ENCODE measurements at regions not wholly inside any gene's neighbourhood (a gene's known extent, or its start where the extent isn't known, plus 50 kb on each side); places are given as distances from the start of the nearest gene placed in this dataset.

DNA sequence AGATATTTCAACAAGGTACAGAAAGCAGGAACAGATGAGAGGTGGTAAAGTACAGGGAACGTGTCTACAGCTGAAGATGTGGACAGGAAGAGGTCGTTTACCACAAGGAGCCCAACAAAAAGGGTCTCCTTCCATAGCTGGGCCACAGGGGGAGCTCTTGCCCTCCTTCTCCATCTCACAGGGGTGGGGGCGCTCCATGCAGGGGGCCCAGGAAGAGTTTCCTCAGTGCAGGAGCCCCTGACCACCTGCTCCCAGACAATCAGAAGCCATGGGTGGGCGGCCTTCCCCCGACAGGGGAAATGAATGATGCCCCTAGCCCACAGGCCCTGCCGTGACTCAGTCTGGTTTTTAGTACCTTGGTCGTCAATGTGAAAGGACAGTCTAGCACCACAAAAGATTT, 163.6 kb upstream of the ZNF516 start:
- intact Hi-C loops (cut with DNase I, micrococcal nuclease) = no loop called here
- Mint-ChIP-seq H3K27me3 (peaks cover 37% of the 10 kb centered on the region), H3K4me1 (peaks cover 16% of the 10 kb centered on the region), H3K4me3 (no peak overlapping the region), H3K36me3 (ENCODE audit: low read depth) (no peaks in the 10 kb centered on the region), H3K9me3 (ENCODE audit: low read depth) (no peaks in the 10 kb centered on the region), H3K27ac (no peak overlapping the region)
- DNase-seq (peak; percentile 49), ATAC-seq (peak; percentile 64)
- ChIA-PET POLR2A (no interaction called here), CTCF (interaction anchor here (0.6 to 1.5 kb wide), 4 partner anchors 15 to 962 kb away, joined by 3 to 9 read pairs (median 4); no protein-coding TSS in a partner anchor)

DNA sequence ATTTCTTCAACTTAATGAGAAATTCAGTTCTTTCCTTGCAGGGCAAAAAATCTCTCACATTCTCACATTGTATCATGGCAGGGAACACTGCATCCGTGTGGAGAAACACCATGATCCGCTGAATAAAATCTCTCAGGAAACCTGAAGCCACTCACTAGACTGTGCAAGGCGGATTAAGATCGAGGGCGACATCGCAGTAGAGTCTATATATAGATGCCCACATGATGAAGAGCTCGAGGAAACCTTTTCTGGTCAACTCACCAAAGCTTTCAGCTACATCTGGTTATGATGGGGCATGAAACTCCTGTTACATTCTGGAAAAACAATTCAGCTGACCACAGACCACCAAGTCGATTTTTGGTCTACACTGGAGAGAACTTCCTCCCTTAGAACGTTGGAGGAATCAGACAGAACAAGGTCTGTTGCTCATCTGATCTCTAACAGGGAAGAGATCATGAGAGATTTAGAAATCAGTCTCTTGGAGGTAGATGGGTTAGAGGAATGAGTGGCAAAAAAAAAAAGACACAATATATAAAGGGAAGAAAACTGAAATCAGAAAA, 162.9 kb upstream of the ZNF516 start:
- Mint-ChIP-seq H3K27me3 (peaks cover 39% of the 10 kb centered on the region), H3K27ac (no peak overlapping the region), H3K36me3 (ENCODE audit: low read depth) (no peaks in the 10 kb centered on the region), H3K4me1 (peaks cover 16% of the 10 kb centered on the region), H3K9me3 (ENCODE audit: low read depth) (no peaks in the 10 kb centered on the region), H3K4me3 (no peak overlapping the region)
- intact Hi-C loops (cut with DNase I, micrococcal nuclease) = no loop called here
- ATAC-seq (peak; percentile 23), DNase-seq (no peak)
- POLR2A ChIA-PET = interaction anchor here (0.6 kb wide), 1 partner anchor 8 kb away, joined by 4 read pairs; no protein-coding TSS in a partner anchor
- CTCF ChIA-PET = interaction anchor here (0.6 to 1.5 kb wide), 5 partner anchors 16 to 961 kb away, joined by 3 to 9 read pairs (median 4); no protein-coding TSS in a partner anchor

DNA sequence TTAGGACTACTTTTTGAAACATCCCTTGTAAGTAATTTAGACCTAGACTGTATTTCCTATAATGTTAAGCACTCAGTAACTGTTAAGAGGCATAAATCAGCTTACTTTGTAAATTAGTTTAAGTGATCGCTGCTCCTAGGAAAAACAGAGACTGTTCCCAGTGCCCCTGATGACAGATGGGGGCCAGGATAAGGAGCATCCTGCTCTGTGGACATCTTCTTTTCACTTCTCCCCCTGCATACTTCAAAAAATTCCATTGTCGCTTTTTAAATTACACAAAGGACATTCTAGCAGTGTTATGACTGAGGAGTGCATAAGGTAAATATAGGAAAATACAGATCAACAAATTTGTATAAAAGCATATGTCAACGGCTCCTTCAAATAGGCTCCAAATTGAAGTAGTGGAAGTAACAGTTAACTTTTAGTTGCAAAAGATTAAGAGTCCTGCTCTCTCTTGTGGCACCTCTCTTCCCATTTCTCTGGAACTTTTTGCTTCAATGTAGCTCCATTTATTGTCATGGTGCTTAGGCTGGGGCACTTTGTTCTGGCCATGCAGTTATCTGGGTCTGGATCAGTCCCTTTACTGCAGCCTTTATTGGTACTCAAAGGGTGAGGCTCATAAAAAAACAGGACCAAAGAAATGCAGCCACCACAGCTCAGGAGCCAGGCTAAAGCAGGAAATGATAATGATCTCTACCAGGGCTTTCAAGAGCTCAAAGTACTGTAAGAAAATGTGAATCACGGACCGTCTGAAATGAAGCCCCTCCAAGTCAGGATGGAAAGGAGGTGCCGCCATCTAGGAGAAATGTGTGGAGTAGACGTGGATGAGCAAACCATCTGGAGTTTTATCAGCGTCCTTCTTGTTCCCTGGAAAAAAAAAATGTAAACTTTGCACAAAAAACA, 162.1 kb upstream of the ZNF516 start:
- POLR2A ChIA-PET = interaction anchor here (0.6 kb wide), 1 partner anchor 8 kb away, joined by 4 read pairs; no protein-coding TSS in a partner anchor
- H3K4me1 Mint-ChIP-seq = peaks cover 16% of the 10 kb centered on the region
- no peak overlapping the region for H3K4me3 Mint-ChIP-seq
- H3K36me3 Mint-ChIP-seq (ENCODE audit: low read depth) = no peaks in the 10 kb centered on the region
- DNase-seq (no peak), ATAC-seq (no peak)
- CTCF ChIA-PET = interaction anchor here (0.8 to 1.5 kb wide), 4 partner anchors 53 to 259 kb away, joined by 3 to 9 read pairs (median 5); no protein-coding TSS in a partner anchor
- no peaks in the 10 kb centered on the region for H3K9me3 Mint-ChIP-seq (ENCODE audit: low read depth)
- no peak overlapping the region for H3K27ac Mint-ChIP-seq
- intact Hi-C loops (cut with DNase I, micrococcal nuclease) = no loop called here
- H3K27me3 Mint-ChIP-seq = peaks cover 44% of the 10 kb centered on the region

- ChIA-PET POLR2A (no interaction called here), CTCF (no interaction called here)
- H3K4me1 Mint-ChIP-seq = peaks cover 16% of the 10 kb centered on the region
- H3K9me3 Mint-ChIP-seq (ENCODE audit: low read depth) = no peaks in the 10 kb centered on the region
- no peaks in the 10 kb centered on the region for H3K36me3 Mint-ChIP-seq (ENCODE audit: low read depth)
- peaks cover 50% of the 10 kb centered on the region for H3K27me3 Mint-ChIP-seq
- H3K4me3 Mint-ChIP-seq = no peak overlapping the region
- no peak overlapping the region for H3K27ac Mint-ChIP-seq
- ATAC-seq (no peak), DNase-seq (no peak)
- intact Hi-C loops (cut with DNase I, micrococcal nuclease) = no loop called here
These were observed 159.5 kb upstream of the ZNF516 start for GRCh38 chr18:76654577-76654976.

DNA sequence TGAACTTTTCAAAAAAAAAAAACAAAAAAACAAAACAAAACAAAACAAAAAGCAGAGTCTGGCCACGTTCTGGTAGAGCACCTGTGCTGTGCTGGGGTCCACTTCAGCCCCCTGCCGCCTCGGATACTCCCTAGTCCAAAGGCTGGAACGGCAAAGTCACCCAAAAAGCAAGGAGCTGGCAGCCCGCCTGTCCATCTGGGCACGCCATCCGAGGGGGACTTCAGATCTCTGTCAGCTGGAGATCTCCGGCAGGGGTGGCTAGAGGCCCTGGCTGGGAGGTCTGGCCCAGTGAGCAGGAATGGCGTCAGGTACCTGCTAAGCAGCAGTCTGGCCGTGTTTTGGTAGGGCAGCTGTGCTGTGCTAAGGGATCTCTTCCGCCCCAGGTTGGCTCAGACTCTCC, 152.3 kb upstream of the ZNF516 start:
- DNase-seq (no peak), ATAC-seq (no peak)
- Mint-ChIP-seq H3K9me3 (ENCODE audit: low read depth) (no peaks in the 10 kb centered on the region), H3K36me3 (ENCODE audit: low read depth) (no peaks in the 10 kb centered on the region), H3K4me3 (no peak overlapping the region), H3K27ac (no peak overlapping the region), H3K4me1 (peaks cover 4% of the 10 kb centered on the region), H3K27me3 (peaks cover 15% of the 10 kb centered on the region)
- intact Hi-C loops (cut with DNase I, micrococcal nuclease) = no loop called here
- POLR2A ChIA-PET = no interaction called here
- CTCF ChIA-PET = interaction anchor here (0.7 kb wide), 1 partner anchor 149 kb away, joined by 3 read pairs; no protein-coding TSS in a partner anchor

- ATAC-seq (no peak), DNase-seq (no peak)
- Mint-ChIP-seq H3K27me3 (peaks cover 6% of the 10 kb centered on the region), H3K36me3 (ENCODE audit: low read depth) (no peaks in the 10 kb centered on the region), H3K4me1 (peaks cover 4% of the 10 kb centered on the region), H3K9me3 (ENCODE audit: low read depth) (no peaks in the 10 kb centered on the region), H3K4me3 (no peak overlapping the region), H3K27ac (no peak overlapping the region)
- ChIA-PET CTCF (no interaction called here), POLR2A (no interaction called here)
- intact Hi-C loops (cut with DNase I, micrococcal nuclease) = no loop called here
These were observed 149.5 kb upstream of the ZNF516 start for GRCh38 chr18:76644580-76644979.

GRCh38 chr18:76643996-76644395, 149.0 kb upstream of the ZNF516 start:
- DNase-seq (peak; percentile 18), ATAC-seq (peak; percentile 86)
- CTCF ChIA-PET = no interaction called here
- peaks cover 6% of the 10 kb centered on the region for H3K27me3 Mint-ChIP-seq
- no peaks in the 10 kb centered on the region for H3K9me3 Mint-ChIP-seq (ENCODE audit: low read depth)
- intact Hi-C loops (cut with DNase I, micrococcal nuclease) = no loop called here
- H3K27ac Mint-ChIP-seq = no peak overlapping the region
- no peaks in the 10 kb centered on the region for H3K36me3 Mint-ChIP-seq (ENCODE audit: low read depth)
- no peak overlapping the region for H3K4me3 Mint-ChIP-seq
- POLR2A ChIA-PET = interaction anchor here (0.6 kb wide), 1 partner anchor 98 kb away, joined by 4 read pairs; no protein-coding TSS in a partner anchor
- peaks cover 4% of the 10 kb centered on the region for H3K4me1 Mint-ChIP-seq

- DNase-seq (no peak), ATAC-seq (no peak)
- peaks cover 5% of the 10 kb centered on the region for H3K27me3 Mint-ChIP-seq
- intact Hi-C loops (cut with DNase I, micrococcal nuclease) = no loop called here
- ChIA-PET POLR2A (interaction anchor here (0.6 kb wide), 1 partner anchor 98 kb away, joined by 4 read pairs; no protein-coding TSS in a partner anchor), CTCF (no interaction called here)
- no peaks in the 10 kb centered on the region for H3K36me3 Mint-ChIP-seq (ENCODE audit: low read depth)
- H3K9me3 Mint-ChIP-seq (ENCODE audit: low read depth) = no peaks in the 10 kb centered on the region
- H3K4me3 Mint-ChIP-seq = no peak overlapping the region
- H3K27ac Mint-ChIP-seq = no peak overlapping the region
- H3K4me1 Mint-ChIP-seq = peaks cover 4% of the 10 kb centered on the region
These were observed 148.2 kb upstream of the ZNF516 start for GRCh38 chr18:76643199-76643598.

GRCh38 chr18:76640438-76640837, 145.4 kb upstream of the ZNF516 start:
- ChIA-PET CTCF (no interaction called here), POLR2A (no interaction called here)
- Mint-ChIP-seq H3K27me3 (peaks cover 4% of the 10 kb centered on the region), H3K9me3 (ENCODE audit: low read depth) (no peaks in the 10 kb centered on the region), H3K4me3 (no peak overlapping the region), H3K36me3 (ENCODE audit: low read depth) (no peaks in the 10 kb centered on the region), H3K27ac (no peak overlapping the region), H3K4me1 (peaks cover 4% of the 10 kb centered on the region)
- intact Hi-C loops (cut with DNase I, micrococcal nuclease) = no loop called here
- ATAC-seq = no peak
- DNase-seq = no peak

- POLR2A ChIA-PET = no interaction called here
- Mint-ChIP-seq H3K4me1 (no peaks in the 10 kb centered on the region), H3K36me3 (ENCODE audit: low read depth) (no peaks in the 10 kb centered on the region), H3K4me3 (no peak overlapping the region), H3K9me3 (ENCODE audit: low read depth) (no peaks in the 10 kb centered on the region), H3K27me3 (peaks cover 12% of the 10 kb centered on the region), H3K27ac (no peak overlapping the region)
- CTCF ChIA-PET = no interaction called here
- intact Hi-C loops (cut with DNase I, micrococcal nuclease) = no loop called here
- DNase-seq (no peak), ATAC-seq (no peak)
These were observed 139.5 kb upstream of the ZNF516 start for GRCh38 chr18:76634564-76634963.

DNA sequence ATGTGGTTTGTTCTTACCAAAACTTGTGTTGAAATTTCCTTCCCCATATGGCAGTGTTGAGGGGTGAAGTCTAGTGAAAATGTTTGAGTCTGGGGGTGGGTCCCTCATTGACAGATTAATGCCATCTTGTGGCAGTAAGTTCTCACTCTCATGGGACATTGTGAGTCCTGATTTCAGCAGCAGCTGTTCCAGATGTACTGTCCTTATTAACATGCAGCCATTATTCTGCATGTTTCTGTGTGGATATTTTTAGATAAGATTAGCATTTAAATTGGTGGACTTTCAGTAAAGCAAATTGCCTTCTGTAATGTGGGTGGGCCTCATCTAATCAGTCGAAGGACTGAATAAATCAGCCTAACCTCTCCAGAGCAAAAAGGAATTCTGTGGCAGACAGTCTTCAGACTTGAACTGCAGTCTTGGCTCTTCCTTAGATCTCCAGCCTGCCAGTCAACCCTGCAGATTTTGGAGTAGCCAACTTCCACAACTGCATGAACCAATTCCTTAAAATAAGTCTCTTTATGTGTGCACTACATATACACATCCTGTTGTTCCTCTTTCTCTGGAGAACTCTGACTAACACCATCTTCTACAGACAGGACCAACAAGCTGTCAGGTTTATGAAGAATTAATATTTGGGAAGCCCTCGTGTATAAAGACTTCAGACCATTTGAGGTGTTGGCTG, 138.7 kb upstream of the ZNF516 start:
- Mint-ChIP-seq H3K27me3 (peaks cover 9% of the 10 kb centered on the region), H3K27ac (no peak overlapping the region), H3K36me3 (ENCODE audit: low read depth) (no peaks in the 10 kb centered on the region), H3K9me3 (ENCODE audit: low read depth) (no peaks in the 10 kb centered on the region), H3K4me1 (no peaks in the 10 kb centered on the region), H3K4me3 (no peak overlapping the region)
- ATAC-seq (no peak), DNase-seq (no peak)
- ChIA-PET POLR2A (no interaction called here), CTCF (no interaction called here)
- intact Hi-C loops (cut with DNase I, micrococcal nuclease) = no loop called here

Data from activated CD4-positive, alpha-beta T cell treated with anti-CD3 and anti-CD28 coated beads for 36 hours (primary cell).